Prostate gland (tissue), 2 donors: ENCODE measurements at regions not wholly inside any gene's neighbourhood (a gene's known extent, or its start where the extent isn't known, plus 50 kb on each side); places are given as distances from the start of the nearest gene placed in this dataset.

ENCODE experiments used
- POLR2A ChIP-seq: fragments of 450-650 bp; IDR thresholded peaks from one replicate; pipeline ENCODE4 v1.6.1; 2016; ENCODE audit warnings: antibody characterized with exemption, mild to moderate bottlenecking
- TF ChIP-seq, protein P1 (sequence below), 4 experiments: fragments of 200-600 bp in 2 of 4; fragments of 450-650 bp in 2 of 4; sonication (generic) in 2 of 4; IDR thresholded peaks; 1 replicate in 3 of 4; 2 replicates in 1 of 4; pipeline ENCODE4 v1.5.1; 2016 to 2019; ENCODE audit warnings: antibody characterized with exemption in 4 of 4, mild to moderate bottlenecking in 2 of 4, moderate library complexity in 2 of 4

DNA sequence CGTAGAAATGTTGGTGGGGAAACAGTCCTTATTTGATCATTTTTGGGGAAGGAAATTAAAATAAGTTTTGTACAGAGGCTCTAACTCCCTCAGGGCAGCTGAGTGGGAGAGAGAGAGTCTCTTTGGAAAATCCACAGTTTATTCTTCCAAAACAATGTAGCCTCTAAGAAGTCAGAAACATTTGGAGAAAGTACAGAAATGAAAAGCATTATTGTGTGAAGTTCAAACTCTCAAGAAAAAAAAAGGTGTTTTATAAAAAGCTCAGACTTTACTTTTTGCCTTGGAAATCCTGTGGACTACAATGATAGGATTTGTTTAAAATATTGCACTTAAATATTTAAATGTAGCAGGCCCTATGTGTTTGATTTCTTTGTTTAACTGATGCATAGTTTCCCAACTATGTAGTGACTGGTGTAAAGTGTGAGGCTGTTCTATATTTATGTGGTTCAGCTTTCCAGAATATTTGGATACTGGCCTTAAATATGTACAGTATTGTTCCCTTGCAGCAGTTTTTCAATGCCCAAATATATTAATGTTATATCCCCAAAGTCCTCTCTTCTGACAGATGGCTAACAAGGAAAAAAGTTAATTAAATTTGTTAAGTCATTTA is 82.0 kb upstream of the OTOGL start:
- TF ChIP-seq, protein P1, sequence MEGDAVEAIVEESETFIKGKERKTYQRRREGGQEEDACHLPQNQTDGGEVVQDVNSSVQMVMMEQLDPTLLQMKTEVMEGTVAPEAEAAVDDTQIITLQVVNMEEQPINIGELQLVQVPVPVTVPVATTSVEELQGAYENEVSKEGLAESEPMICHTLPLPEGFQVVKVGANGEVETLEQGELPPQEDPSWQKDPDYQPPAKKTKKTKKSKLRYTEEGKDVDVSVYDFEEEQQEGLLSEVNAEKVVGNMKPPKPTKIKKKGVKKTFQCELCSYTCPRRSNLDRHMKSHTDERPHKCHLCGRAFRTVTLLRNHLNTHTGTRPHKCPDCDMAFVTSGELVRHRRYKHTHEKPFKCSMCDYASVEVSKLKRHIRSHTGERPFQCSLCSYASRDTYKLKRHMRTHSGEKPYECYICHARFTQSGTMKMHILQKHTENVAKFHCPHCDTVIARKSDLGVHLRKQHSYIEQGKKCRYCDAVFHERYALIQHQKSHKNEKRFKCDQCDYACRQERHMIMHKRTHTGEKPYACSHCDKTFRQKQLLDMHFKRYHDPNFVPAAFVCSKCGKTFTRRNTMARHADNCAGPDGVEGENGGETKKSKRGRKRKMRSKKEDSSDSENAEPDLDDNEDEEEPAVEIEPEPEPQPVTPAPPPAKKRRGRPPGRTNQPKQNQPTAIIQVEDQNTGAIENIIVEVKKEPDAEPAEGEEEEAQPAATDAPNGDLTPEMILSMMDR (IDR thresholded peaks at IDR 0.05) = no peak
- no peak for TF ChIP-seq POLR2A
